ENCODE measurements at regions not wholly inside any gene's neighbourhood (a gene's known extent, or its start where the extent isn't known, plus 50 kb on each side); places are given as distances from the start of the nearest gene placed in this dataset.

- no peak for ATAC-seq
- Mint-ChIP-seq H3K9me3 (no peaks in the 10 kb centered on the region), H3K27ac (no peak overlapping the region), H3K36me3 (no peaks in the 10 kb centered on the region)
- DNase-seq (ENCODE audit: low spot score in 2 of 2): no peak
Measured at GRCh38 chr10:10193848-10194247, 823.8 kb upstream of the CELF2 start.

DNA sequence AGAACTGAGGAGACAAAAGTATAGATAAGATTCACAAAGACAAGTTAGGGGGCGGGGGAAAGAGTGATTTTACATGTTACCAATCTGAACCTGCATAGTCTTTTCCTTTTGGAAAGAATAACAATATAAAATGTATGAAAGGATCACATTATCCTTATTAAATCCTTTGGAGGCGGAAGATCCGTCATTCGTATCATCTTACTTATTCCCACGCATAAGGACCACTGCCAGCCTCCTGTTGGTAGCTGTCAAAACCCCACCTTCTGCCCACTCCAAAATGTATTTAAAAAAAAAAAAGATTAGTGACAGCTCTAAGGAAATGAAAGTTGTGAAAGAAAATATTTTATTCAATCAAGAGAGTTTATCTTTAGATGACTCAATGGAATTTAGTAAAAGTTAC is 821.0 kb upstream of the CELF2 start:
- Mint-ChIP-seq H3K9me3 (no peaks in the 10 kb centered on the region), H3K36me3 (no peaks in the 10 kb centered on the region), H3K27ac (no peak overlapping the region)
- ATAC-seq: no peak
- DNase-seq (ENCODE audit: low spot score in 2 of 2): no peak

DNA sequence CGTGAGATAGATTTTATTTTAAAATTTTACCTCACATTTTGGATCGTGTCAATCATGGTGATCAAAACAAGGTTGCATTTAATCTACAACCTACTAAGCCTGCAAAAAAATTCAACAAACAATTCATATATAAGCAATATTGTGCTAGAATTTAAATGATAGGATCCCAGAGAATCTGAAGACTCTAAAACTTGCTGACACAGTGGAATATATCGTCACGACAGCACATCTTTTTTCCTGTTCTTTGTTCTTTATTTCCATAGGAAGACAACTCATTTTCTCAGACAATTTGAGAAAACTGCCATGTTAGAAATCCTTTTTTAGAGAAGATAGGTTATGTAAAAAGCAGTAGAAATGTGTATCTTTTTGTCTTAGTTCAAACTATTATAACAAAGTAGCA is 820.2 kb upstream of the CELF2 start:
- Mint-ChIP-seq H3K27ac (no peak overlapping the region), H3K36me3 (no peaks in the 10 kb centered on the region), H3K9me3 (no peaks in the 10 kb centered on the region)
- no peak for DNase-seq (ENCODE audit: low spot score in 2 of 2)
- no peak for ATAC-seq

GRCh38 chr10:10198363-10198762 is 819.3 kb upstream of the CELF2 start:
- DNase-seq (ENCODE audit: low spot score in 2 of 2): no peak
- Mint-ChIP-seq H3K9me3 (no peaks in the 10 kb centered on the region), H3K27ac (no peak overlapping the region), H3K36me3 (no peaks in the 10 kb centered on the region)
- no peak for ATAC-seq

- ATAC-seq: no peak
- peaks cover 0 to 3% of the 10 kb centered on the region in 2 donors for H3K9me3 Mint-ChIP-seq
- H3K36me3 Mint-ChIP-seq: no peaks in the 10 kb centered on the region
Measured at GRCh38 chr10:10204415-10204814, 813.3 kb upstream of the CELF2 start.

GRCh38 chr10:10205906-10206305 is 811.8 kb upstream of the CELF2 start:
- ATAC-seq: no peak
- no peak for DNase-seq (ENCODE audit: low spot score in 2 of 2)
- no peak overlapping the region for H3K27ac Mint-ChIP-seq
- H3K36me3 Mint-ChIP-seq: no peaks in the 10 kb centered on the region
- H3K9me3 Mint-ChIP-seq: peaks cover 0 to 3% of the 10 kb centered on the region in 2 donors

More at GRCh38 chr10:10204415-10204814, 813.3 kb upstream of the CELF2 start:
- H3K27ac Mint-ChIP-seq: no peak overlapping the region
- no peak for DNase-seq (ENCODE audit: low spot score in 2 of 2)

DNA sequence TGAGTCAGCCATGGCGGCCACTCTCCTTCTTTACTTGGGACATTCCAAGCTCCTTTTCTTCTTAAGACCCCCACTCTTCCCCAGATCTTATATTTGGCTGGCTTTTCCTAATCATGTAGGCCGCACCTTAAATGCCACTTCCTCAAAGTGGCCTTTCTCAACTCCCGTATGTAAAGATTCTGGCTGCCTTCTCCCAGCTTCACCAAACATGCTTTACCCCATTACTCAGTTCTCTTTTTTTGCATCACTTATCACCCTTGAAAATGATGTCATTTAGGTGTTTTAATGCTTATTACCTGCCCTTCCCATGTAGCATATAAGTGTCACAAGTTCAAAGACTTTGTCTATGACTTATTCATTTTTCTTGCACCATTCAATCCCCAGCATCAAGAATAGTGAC is 810.1 kb upstream of the CELF2 start:
- DNase-seq (ENCODE audit: low spot score in 2 of 2) (no peak), ATAC-seq (no peak)
- Mint-ChIP-seq H3K27ac (no peak overlapping the region), H3K9me3 (peaks cover 0 to 3% of the 10 kb centered on the region in 2 donors), H3K36me3 (no peaks in the 10 kb centered on the region)

- no peaks in the 10 kb centered on the region for H3K36me3 Mint-ChIP-seq
- ATAC-seq (no peak), DNase-seq (ENCODE audit: low spot score in 2 of 2) (no peak)
- H3K27ac Mint-ChIP-seq: no peak overlapping the region
- peaks cover 0 to 3% of the 10 kb centered on the region in 2 donors for H3K9me3 Mint-ChIP-seq
Measured at GRCh38 chr10:10208196-10208595, 809.5 kb upstream of the CELF2 start.

DNA sequence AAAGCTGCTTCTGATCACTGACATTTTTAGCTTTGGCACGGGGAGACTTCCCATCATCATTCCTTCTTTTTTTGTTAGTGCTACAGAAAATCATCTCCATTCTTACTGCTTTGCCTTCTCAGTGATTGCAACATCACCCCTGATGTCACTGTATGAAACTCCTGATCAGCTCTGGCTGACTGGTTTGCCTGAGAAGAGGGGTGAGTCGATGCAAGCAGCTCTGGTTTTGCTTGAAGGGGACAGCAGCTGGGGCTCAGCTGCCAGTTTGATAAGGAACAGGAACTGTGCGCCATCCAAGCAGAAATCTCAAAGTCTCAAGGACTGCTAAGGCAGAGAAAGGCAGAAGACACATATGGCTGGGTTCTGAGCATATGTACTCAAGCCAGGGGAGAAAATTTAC is 808.5 kb upstream of the CELF2 start:
- no peaks in the 10 kb centered on the region for H3K36me3 Mint-ChIP-seq
- H3K9me3 Mint-ChIP-seq: peaks cover 0 to 3% of the 10 kb centered on the region in 2 donors
- no peak overlapping the region for H3K27ac Mint-ChIP-seq
- ATAC-seq (no peak), DNase-seq (ENCODE audit: low spot score in 2 of 2) (no peak)

DNA sequence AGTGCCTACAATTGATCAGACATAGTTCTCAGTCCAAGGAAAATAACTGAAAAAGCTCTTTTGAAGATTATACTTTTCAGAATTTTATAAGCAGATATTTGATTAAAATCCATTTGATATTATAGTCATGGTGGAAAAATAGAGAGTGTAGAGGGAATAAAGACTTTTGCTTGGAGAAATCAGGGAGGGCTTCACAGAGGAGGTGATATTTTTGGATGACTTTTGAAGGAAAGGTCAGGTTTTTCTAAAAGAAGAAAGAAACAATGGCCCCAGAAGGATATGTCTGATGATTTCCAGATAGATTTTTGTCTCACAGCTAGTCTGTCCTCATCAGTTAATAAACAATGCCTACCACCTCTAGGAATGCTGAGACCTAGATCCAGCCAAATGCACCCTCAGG is 806.3 kb upstream of the CELF2 start:
- H3K9me3 Mint-ChIP-seq: peaks cover 0 to 3% of the 10 kb centered on the region in 2 donors
- H3K36me3 Mint-ChIP-seq: no peaks in the 10 kb centered on the region
- no peak overlapping the region for H3K27ac Mint-ChIP-seq
- ATAC-seq: no peak
- DNase-seq (ENCODE audit: low spot score in 2 of 2): no peak

- ATAC-seq: no peak
- DNase-seq (ENCODE audit: low spot score in 2 of 2): no peak
- Mint-ChIP-seq H3K36me3 (no peaks in the 10 kb centered on the region), H3K9me3 (no peaks in the 10 kb centered on the region), H3K27ac (no peak overlapping the region)
Measured at GRCh38 chr10:10213237-10213636, 804.4 kb upstream of the CELF2 start.

DNA sequence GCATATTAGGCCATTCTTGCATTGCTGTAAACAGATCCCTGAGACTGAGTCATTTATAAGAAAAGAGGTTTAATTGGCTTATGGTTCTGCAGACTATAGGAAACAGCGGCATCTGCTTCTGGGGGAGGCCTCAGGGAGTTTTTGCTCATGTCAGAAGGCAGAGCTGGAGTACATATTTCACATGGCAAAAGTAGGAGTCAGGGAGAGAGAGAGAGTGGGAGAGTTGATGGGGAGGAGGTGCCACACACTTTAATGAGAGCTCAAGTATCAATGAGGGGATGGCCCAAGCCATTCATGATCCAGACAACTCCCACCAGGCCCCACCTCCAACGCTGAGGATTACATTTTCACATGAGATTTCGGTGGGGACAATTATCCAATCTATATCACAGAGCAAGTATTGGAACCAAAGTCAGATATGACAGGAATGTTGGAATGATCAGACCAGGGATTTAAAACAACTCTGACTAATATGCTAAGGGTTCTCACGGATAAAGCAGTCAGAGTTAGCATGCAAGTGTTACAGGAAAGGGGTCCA is 795.3 kb upstream of the CELF2 start:
- Mint-ChIP-seq H3K36me3 (no peaks in the 10 kb centered on the region), H3K9me3 (peaks cover 0 to 4% of the 10 kb centered on the region in 2 donors), H3K27ac (peak overlapping the region in 1 of 2 donors; percentile 79)
- ATAC-seq (no peak), DNase-seq (ENCODE audit: low spot score in 2 of 2) (no peak)

GRCh38 chr10:10223131-10223530 is 794.5 kb upstream of the CELF2 start:
- no peak for ATAC-seq
- Mint-ChIP-seq H3K27ac (no peak overlapping the region), H3K36me3 (no peaks in the 10 kb centered on the region), H3K9me3 (peaks cover 0 to 4% of the 10 kb centered on the region in 2 donors)
- no peak for DNase-seq (ENCODE audit: low spot score in 2 of 2)

- H3K9me3 Mint-ChIP-seq: peaks cover 4 to 5% of the 10 kb centered on the region in 2 donors
- DNase-seq (ENCODE audit: low spot score in 2 of 2) (no peak), ATAC-seq (no peak)
- no peak overlapping the region for H3K27ac Mint-ChIP-seq
- no peaks in the 10 kb centered on the region for H3K36me3 Mint-ChIP-seq
Measured at GRCh38 chr10:10225136-10225676, 792.5 kb upstream of the CELF2 start.

- ATAC-seq (no peak), DNase-seq (ENCODE audit: low spot score in 2 of 2) (no peak)
- Mint-ChIP-seq H3K9me3 (peaks cover 0 to 9% of the 10 kb centered on the region in 2 donors), H3K27ac (no peak overlapping the region), H3K36me3 (no peaks in the 10 kb centered on the region)
Measured at GRCh38 chr10:10233229-10233628, 784.4 kb upstream of the CELF2 start.

- H3K27ac Mint-ChIP-seq: no peak overlapping the region
- DNase-seq (ENCODE audit: low spot score in 2 of 2): no peak
Measured at GRCh38 chr10:10235003-10235402, 782.7 kb upstream of the CELF2 start.

DNA sequence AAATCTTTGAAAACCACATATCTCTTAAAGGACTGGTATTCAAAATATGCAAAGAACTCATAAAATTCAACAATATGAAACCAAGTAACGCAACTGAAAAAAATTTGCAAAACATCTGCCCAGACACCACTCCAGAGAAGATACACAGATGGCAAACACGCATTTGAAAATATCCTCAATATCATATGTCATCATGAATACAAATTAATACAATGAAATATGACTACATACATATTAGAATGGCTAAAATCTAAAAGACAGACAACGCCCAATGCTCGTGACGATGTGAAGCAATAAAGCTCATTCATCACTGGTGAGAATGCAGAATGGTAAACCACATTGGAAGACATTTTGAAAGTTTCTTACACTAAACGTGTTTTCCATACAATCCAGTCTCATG is 770.1 kb upstream of the CELF2 start:
- no peak for DNase-seq (ENCODE audit: low spot score in 2 of 2)
- no peak overlapping the region for H3K27ac Mint-ChIP-seq
- H3K9me3 Mint-ChIP-seq: peaks cover 4 to 10% of the 10 kb centered on the region in 2 donors
- no peak for ATAC-seq
- peaks cover 0 to 5% of the 10 kb centered on the region in 2 donors for H3K36me3 Mint-ChIP-seq

More at GRCh38 chr10:10235003-10235402, 782.7 kb upstream of the CELF2 start:
- ATAC-seq: no peak
- Mint-ChIP-seq H3K36me3 (no peaks in the 10 kb centered on the region), H3K9me3 (peaks cover 0 to 6% of the 10 kb centered on the region in 2 donors)

- H3K36me3 Mint-ChIP-seq: no peaks in the 10 kb centered on the region
- no peak for ATAC-seq
- peaks cover 4 to 6% of the 10 kb centered on the region in 2 donors for H3K9me3 Mint-ChIP-seq
- H3K27ac Mint-ChIP-seq: peak overlapping the region in 1 of 2 donors; percentile 30
- DNase-seq (ENCODE audit: low spot score in 2 of 2): no peak
Measured at GRCh38 chr10:10256860-10257259, 760.8 kb upstream of the CELF2 start.

All from activated naive CD4-positive, alpha-beta T cell treated with anti-CD3 and anti-CD28 coated beads, Interleukin-2, amount 50 U/mL, for 72 hours (primary cell).